Stimulated activated CD8-positive, alpha-beta memory T cell treated with anti-CD3 and anti-CD28 coated beads, Interleukin-2, amount 100 ng/mL, for 1 hour (primary cell): ENCODE measurements at regions not wholly inside any gene's neighbourhood (a gene's known extent, or its start where the extent isn't known, plus 50 kb on each side); places are given as distances from the start of the nearest gene placed in this dataset.
"Not testable (repeated sequence)": the region's sequence is repeated elsewhere in the genome, so short reads cannot be mapped to it uniquely, and the experiment has no call there.

Experiments used
- DNase-seq, 2 donors: peaks; one replicate each; pipeline ENCODE4 v3.0.0-alpha.2; 2020; ENCODE audit warnings: low read depth in 2 of 2

DNA sequence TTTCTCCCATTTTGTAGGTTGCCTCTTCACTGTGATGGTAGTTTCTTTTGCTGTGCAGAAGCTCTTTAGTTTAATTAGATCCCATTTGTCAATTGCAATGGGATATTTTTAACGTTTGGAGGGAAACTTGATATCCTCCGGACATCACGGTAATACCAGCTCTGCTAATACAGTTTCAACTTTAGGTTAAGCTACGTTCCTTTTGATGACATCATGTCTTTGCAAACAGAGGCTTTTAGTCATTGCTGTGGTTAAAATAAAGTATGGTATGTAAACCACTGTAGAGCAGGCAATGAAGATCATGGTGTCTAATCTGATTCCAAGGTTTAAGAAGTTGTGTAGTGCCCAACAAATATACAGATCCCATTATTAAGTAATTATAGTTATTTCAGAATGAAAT lies 168.0 kb upstream of the CHD6 start:
- DNase-seq: no peak

DNA sequence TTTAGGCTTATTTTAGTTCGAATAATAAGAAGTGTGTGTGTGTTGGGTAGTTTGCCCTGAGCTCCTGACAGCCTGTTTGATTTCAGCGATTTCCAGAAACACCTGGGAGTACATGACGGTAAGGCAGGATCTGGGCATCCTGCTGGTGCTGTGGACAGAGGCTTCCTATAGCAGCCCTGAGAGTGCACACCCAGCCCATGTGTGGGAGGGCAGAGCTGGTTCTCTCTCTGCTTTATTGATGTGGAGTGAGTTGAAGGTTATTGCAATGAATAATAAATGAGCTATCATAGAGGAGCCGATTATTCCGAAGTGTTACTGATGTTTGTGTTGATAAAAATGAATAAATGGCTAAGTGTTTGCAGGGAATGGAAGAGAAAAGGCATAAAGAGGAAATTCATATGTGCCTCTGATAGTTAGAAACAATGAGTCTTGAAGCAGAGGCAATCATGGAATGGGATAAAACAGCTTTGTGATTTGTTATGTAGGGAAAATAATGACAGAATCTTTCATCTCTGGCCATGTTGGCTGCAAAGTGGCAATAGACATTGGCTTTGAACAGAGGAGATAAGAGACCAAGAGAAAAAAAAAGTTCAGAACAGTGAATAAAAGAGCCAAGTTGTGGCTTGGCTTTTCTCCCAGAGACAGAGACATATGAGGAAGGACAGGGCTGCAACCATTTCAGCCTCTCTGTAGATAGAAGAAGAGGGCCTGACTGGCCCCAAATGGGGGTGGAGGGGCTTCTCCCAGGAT lies 166.2 kb upstream of the CHD6 start:
- no peak for DNase-seq

DNA sequence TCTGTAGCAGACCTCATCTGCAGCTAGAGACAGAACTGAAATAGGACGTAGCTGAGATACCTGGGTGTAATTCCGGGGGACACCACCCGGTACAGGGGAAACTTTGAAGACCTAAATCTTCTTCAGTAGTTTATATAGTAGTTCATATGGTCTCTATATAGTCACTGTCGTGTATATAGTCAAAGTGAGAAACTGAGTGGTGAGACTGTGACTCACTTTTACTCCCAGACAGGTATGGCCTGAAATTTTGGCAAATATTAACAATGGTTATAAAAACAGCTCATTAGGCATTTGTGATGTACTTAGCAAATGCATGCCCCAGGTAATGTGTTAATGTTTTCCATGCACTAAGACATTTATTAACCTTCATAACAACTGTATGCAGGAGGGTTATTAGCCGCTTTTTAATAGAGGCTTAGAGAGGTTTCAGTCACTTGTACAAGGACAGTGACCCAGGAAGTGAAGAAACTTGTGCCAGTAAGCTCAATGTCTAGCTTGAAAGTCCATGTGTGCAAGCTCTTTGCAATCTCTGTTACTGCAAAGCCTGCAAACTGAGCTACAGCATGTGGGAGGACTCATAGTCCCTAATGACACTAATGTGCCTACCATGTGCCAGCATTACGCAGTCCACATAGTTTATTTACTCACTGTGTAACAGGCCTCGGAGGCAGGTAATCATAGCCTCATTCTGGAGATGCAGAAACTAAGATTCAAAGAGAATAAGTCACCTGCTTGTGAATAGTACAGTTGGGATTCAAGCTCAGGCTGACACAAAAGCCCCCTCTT lies 165.4 kb upstream of the CHD6 start:
- DNase-seq: no peak

DNA sequence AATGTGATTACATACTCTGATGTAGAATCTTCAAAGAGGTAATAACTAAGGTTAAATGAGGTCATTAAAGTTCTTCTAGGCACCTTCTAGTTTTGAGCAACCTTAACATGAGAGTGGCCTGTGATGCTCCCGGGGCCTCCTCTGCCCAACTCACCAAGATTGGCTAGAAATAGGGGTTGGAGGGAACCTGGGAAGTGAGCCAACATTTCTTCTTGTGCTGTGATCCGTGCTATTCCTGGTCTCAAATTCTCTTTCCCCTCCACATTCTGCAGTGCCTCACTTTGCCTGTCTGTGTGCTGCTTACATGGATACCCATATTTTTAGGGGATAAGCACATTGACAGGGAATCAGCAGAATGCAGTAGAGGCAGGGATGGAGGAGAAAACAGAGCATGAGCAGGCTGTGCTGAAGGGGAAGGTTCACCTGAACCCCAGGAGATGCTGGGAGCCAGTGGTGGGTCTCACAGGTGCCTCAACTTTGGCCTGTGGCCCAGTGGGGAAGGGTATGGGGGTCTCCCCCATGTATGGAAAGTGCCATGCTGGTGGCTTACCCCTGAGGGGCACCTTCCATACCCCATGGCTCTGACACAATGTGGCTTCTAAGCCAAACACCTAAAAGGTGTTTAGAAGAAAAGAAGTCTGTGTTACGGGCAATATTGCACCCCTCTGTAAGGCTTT lies 164.7 kb upstream of the CHD6 start:
- no peak for DNase-seq

DNA sequence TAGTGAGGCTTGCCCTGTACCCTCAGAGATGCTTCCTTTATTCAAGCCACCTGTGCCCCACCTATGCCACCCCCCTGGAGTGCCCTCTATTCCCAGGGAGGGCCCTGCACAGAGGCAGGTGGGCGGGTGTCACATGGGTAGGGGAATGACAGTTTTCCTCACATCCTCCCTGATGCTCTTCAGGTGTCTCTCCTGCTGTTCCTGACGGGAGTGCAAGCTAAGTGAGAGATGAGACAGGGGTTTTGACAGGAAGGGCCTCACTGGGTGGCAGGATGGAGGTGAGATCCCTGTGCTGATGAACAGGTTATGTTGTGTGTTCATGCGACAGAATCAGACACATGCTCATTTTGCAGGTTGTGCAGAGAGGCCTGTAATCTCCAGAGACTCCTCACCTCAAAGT lies 164.1 kb upstream of the CHD6 start:
- DNase-seq: no peak

GRCh38 chr20:41776421-41776820 lies 158.2 kb upstream of the CHD6 start:
- DNase-seq: no peak

DNA sequence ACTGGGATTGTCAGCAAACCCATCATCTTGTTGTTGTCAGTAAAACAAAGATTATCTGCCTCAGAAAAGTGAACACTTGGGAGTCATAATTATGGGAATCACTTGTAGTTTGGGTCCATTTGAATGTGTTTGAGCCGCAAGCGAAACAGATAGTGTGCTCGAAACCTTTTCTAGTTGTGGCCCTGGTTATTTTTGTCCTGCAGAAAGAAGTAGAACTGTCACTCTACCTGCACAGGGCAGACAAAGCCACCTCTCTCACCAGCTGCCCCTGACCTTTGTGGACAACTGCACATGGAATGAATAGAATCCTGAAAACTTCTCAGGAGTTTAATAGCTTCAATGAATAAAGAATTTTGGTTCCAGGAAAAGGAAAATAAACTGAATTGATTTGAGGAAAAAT lies 156.1 kb upstream of the CHD6 start:
- DNase-seq: no peak

- no peak for DNase-seq
These were observed 152.8 kb upstream of the CHD6 start for GRCh38 chr20:41770965-41771364.

DNA sequence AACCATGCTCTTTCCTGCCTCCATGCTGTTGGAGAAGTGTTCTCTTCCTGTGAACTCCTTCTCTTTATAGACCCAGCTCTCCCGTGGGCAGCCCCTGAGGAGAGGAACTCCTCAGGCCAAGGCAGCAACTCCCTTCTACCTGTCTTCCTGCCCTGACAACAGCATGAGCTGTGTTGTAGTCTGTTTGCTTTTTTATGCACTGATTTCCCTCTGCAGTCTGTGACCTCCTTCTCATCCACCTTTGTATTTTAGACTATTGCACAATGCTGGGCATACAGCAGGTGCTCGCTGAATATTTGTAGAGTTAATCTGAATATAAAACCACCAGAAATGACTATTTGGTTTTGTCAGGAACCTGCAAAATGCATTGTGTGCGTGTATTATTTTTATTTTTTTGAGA lies 152.2 kb upstream of the CHD6 start:
- no peak for DNase-seq

- DNase-seq: no peak
These were observed 151.4 kb upstream of the CHD6 start for GRCh38 chr20:41769592-41770018.

GRCh38 chr20:41750137-41750536 lies 132.0 kb upstream of the CHD6 start:
- no peak for DNase-seq

DNA sequence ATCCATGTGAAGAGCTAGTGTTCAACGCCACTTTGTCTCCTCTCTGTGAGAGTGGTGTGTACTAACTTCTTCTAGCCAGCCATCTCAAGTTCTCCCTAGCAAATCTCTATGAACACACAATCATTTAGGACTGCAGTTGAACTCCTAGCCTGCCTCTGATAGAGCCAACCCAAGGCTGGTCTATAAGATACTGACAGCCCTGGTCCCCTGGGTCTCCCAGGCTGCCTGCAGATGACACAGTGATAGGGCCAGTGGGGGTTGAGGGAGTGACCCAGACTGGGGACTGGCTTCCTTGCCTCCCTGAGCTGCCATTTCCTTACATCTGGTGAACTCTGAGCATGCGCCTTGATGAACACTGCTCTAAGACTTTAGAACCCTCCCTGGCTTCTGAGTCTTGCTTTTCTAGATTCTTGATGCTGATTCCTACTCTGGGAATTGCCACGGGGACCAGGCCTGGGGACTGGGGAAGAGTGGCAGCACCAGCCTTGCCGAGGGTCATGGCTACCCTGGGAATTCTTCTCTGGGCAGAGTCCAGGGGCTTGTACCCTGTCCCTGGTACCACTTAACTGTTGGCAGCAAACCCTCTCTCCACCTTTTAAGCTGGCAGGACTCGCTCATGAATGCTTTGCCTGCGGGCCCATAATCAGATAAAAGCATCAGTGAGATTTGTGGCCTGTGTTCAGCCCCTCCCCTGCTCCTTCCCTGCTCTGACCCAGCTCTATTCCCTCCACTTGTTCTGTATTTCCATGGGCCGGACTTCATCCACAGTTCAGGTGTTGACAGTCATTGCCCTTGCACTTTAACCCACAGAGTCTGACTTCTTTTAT lies 130.8 kb upstream of the CHD6 start:
- no peak for DNase-seq

- no peak for DNase-seq
These were observed 129.9 kb upstream of the CHD6 start for GRCh38 chr20:41748051-41748450.

DNA sequence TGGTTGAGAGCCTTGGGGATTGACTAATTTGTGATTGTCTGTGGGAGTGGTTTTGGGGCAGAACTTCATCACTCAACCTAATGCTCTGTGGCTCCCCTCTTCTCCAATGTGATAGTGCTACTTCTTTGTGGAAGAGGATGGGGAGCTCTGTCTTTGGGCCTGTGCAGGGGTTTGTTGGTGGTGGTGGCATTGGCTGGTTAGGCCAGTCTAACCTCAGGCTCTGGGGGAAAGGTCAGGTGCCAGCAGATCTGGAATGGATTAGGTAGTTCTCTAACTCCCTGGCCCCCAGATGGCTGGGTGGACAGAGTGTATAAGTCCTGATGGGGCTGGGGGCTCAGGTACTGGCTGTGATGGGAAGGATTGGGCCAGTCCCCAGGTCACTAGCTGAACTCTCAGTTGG lies 129.0 kb upstream of the CHD6 start:
- no peak for DNase-seq

DNA sequence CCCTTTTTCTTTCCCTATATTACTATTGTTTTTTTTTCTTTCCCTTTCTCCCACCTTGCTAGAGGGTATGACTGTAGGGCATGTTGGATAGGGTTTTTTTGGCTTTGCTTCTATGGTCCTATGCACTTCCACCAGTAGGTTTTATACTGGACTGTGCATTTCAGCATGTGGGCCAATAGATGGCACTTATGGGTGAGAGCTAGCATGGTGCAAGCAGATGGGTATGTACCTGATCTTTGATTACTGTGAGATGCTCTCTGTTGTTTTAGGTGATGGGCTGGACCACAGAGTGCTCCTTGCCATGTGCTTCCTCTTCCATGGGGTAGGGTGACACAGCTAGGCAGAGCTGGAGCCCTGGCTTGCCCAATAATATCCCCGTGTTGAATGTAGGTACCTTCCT lies 128.5 kb upstream of the CHD6 start:
- DNase-seq: no peak

DNA sequence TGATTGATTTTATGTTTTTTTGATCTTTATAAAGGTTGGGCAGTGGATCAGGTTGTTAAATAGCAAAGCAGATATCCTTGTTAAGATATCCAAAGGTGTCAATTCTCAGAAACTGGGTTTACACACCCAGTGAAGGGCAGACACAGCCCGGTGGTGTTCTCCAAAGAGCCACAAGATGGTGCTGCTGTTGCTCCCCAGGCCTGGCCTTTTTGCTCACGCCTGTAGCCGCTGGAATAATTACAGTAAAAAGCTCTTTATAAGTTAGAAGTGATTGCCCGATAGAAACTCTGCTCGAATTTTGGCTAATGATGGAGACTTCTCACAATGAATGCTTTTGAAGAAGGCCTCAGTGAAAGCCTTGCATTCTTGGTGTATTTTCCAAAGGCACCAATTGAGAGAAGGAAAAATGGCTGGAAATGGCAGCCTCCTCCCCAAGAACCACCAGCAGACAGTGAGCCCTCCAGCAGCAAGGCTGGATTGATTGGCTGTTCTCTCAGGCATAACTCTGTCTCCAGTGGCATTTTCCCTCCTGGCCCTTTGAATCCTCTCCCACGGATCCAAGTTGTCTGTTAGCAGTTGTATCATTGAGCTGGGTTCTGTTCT lies 120.5 kb upstream of the CHD6 start:
- DNase-seq: no peak

DNA sequence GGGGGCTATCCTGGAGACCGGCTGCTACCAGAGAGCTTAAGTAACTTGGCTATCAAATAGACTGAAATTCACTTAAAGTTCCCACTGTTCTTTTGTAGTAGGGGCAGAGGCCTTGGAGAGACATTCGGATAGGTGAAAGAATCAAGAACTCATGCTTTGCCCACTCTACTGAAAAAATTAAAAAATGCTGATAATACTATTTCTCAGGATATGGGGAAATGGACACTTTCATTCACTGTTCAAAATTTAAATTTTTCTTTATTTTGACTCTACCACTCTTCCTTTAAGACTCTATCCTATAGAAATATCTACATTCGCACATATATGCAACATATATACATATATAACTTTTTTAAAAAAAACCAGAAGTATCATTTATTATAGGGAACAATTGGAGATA lies 117.8 kb upstream of the CHD6 start:
- DNase-seq: no peak

DNA sequence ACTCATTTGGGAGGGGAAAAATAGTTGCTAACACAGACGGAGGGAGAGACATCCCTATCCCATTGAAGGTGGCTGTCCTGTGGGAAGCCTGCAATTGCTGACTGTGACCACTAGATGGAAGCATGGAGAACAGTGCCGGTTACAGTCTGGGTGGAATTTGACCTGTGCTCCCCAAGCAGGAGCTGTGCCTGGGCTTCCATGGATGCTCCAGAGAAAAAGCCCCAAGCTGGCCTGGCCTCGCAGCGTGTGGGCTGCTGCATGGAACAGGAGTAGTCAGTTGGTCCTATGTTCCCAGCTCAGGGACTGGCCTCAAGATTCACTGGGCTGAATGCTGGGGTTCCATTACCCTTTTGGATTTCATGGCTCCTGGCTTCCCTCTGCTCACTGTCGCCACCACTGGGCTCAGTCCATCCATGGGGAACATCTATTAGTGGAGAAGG lies 116.3 kb upstream of the CHD6 start:
- no peak for DNase-seq

DNA sequence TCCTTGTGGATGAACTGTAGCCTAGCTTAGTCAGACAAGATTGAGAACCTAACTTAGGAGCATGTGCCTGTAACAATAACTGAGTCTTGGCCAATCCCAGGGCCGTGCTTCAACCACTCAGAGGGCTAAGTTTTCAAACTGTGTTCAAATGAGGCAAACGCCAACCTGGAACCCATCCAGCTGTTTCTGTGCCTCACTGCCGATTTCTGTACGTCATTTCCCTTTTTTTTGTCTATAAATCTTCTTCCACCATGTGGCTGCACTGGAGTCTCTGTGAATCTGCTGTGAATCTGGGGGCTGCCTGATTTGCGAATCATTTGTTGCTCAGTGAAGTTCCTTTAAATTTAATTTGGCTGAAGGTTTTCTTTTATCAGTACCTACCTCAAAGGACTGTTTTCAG lies 115.0 kb upstream of the CHD6 start:
- DNase-seq: no peak

- DNase-seq: not testable (repeated sequence)
These were observed 113.0 kb upstream of the CHD6 start for GRCh38 chr20:41731198-41731597.

GRCh38 chr20:41727681-41728080 lies 109.5 kb upstream of the CHD6 start:
- not testable (repeated sequence) for DNase-seq
